ENCODE measurements at regions not wholly inside any gene's neighbourhood (a gene's known extent, or its start where the extent isn't known, plus 50 kb on each side); places are given as distances from the start of the nearest gene placed in this dataset.

- DNase-seq (ENCODE audit: low read depth in 3 of 3, low spot score in 2 of 3): no peak
Observed at GRCh38 chr20:57936636-57937385, 227.0 kb upstream of the PMEPA1 start.

GRCh38 chr20:57934913-57935312 is 225.1 kb upstream of the PMEPA1 start:
- no peak for DNase-seq (ENCODE audit: low read depth in 3 of 3, low spot score in 2 of 3)

- DNase-seq (ENCODE audit: low read depth in 3 of 3, low spot score in 2 of 3): no peak
Observed at GRCh38 chr20:57934007-57934805, 224.4 kb upstream of the PMEPA1 start.

GRCh38 chr20:57932227-57932864 is 222.5 kb upstream of the PMEPA1 start:
- no peak for DNase-seq (ENCODE audit: low read depth in 3 of 3, low spot score in 2 of 3)

- no peak for DNase-seq (ENCODE audit: low read depth in 3 of 3, low spot score in 2 of 3)
Observed at GRCh38 chr20:57930351-57930750, 220.5 kb upstream of the PMEPA1 start.

- no peak for DNase-seq (ENCODE audit: low read depth in 3 of 3, low spot score in 2 of 3)
Observed at GRCh38 chr20:57928181-57928967, 218.6 kb upstream of the PMEPA1 start.

GRCh38 chr20:57927376-57927775 is 217.6 kb upstream of the PMEPA1 start:
- no peak for DNase-seq (ENCODE audit: low read depth in 3 of 3, low spot score in 2 of 3)

- DNase-seq (ENCODE audit: low read depth in 3 of 3, low spot score in 2 of 3): no peak
Observed at GRCh38 chr20:57922706-57923105, 212.9 kb upstream of the PMEPA1 start.

- DNase-seq (ENCODE audit: low read depth in 3 of 3, low spot score in 2 of 3): no peak
Observed at GRCh38 chr20:57922083-57922482, 212.3 kb upstream of the PMEPA1 start.

GRCh38 chr20:57921676-57922075 is 211.9 kb upstream of the PMEPA1 start:
- DNase-seq (ENCODE audit: low read depth in 3 of 3, low spot score in 2 of 3): no peak

- no peak for DNase-seq (ENCODE audit: low read depth in 3 of 3, low spot score in 2 of 3)
Observed at GRCh38 chr20:57920971-57921370, 211.2 kb upstream of the PMEPA1 start.

- no peak for DNase-seq (ENCODE audit: low read depth in 3 of 3, low spot score in 2 of 3)
Observed at GRCh38 chr20:57919049-57919448, 209.2 kb upstream of the PMEPA1 start.

- no peak for DNase-seq (ENCODE audit: low read depth in 3 of 3, low spot score in 2 of 3)
Observed at GRCh38 chr20:57918551-57918950, 208.7 kb upstream of the PMEPA1 start.

GRCh38 chr20:57914205-57914604 is 204.4 kb upstream of the PMEPA1 start:
- no peak for DNase-seq (ENCODE audit: low read depth in 3 of 3, low spot score in 2 of 3)

- DNase-seq (ENCODE audit: low read depth in 3 of 3, low spot score in 2 of 3): no peak
Observed at GRCh38 chr20:57913156-57913930, 203.5 kb upstream of the PMEPA1 start.

GRCh38 chr20:57912227-57912582 is 202.4 kb upstream of the PMEPA1 start:
- DNase-seq (ENCODE audit: low read depth in 3 of 3, low spot score in 2 of 3): no peak

- DNase-seq (ENCODE audit: low read depth in 3 of 3, low spot score in 2 of 3): no peak
Observed at GRCh38 chr20:57911512-57912226, 201.9 kb upstream of the PMEPA1 start.

- DNase-seq (ENCODE audit: low read depth in 3 of 3, low spot score in 2 of 3): no peak
Observed at GRCh38 chr20:57910716-57911115, 200.9 kb upstream of the PMEPA1 start.

GRCh38 chr20:57909763-57910331 is 200.0 kb upstream of the PMEPA1 start:
- DNase-seq (ENCODE audit: low read depth in 3 of 3, low spot score in 2 of 3): no peak
